GM10248 (cell line): ENCODE measurements at regions not wholly inside any gene's neighbourhood (a gene's known extent, or its start where the extent isn't known, plus 50 kb on each side); places are given as distances from the start of the nearest gene placed in this dataset.

Experiments
- CTCF ChIA-PET: fragments of 300-600 bp; sonication (Branson Sonifier 250); formaldehyde crosslinking; extraction: SDS; loops from one replicate; lab custom pipeline; 2021; ENCODE audit warnings: antibody characterized with exemption; lab: Yijun Ruan, JAX
- POLR2A ChIA-PET: fragments of 350-650 bp; sonication (Branson Sonifier 250); formaldehyde crosslinking; extraction: SDS; loops from one replicate; lab custom pipeline; 2020; ENCODE audit warnings: antibody characterized with exemption; lab: Yijun Ruan, JAX
- DNase-seq: peaks from one replicate; pipeline ENCODE4 v3.0.0; 2012; ENCODE audit errors: extremely low spot score
- TF ChIP-seq, protein P1 (sequence below): IDR thresholded peaks from 2 replicates; pipeline ENCODE4 v1.5.1; 2012; ENCODE audit warnings: mild to moderate bottlenecking, low read depth; ENCODE audit errors: extremely low read depth, missing control alignments, control extremely low read depth

DNA sequence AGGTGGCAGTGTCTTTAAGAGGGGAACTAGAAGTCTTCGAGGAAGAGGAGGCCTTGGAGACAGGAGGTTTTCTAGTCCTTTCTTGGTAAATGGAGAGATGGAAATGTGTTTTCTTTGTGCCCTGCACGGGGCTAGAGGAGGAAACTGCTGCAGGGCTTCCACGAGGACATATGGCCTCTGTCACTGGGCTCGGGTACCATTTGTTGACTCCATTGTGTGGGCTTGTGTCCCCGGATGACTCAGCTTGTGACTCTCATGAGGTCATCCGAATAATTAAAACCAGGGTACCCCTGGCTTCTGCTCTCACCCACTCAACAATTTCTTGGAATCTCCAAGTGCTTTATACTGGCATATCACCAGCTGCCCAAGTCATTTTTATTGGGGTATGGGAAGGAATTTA lies 261.7 kb downstream of the KIF4B start:
- TF ChIP-seq, protein P1, sequence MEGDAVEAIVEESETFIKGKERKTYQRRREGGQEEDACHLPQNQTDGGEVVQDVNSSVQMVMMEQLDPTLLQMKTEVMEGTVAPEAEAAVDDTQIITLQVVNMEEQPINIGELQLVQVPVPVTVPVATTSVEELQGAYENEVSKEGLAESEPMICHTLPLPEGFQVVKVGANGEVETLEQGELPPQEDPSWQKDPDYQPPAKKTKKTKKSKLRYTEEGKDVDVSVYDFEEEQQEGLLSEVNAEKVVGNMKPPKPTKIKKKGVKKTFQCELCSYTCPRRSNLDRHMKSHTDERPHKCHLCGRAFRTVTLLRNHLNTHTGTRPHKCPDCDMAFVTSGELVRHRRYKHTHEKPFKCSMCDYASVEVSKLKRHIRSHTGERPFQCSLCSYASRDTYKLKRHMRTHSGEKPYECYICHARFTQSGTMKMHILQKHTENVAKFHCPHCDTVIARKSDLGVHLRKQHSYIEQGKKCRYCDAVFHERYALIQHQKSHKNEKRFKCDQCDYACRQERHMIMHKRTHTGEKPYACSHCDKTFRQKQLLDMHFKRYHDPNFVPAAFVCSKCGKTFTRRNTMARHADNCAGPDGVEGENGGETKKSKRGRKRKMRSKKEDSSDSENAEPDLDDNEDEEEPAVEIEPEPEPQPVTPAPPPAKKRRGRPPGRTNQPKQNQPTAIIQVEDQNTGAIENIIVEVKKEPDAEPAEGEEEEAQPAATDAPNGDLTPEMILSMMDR, result no peak
- DNase-seq, result no peak
- ChIA-PET POLR2A (no interaction called here), CTCF (no interaction called here)

DNA sequence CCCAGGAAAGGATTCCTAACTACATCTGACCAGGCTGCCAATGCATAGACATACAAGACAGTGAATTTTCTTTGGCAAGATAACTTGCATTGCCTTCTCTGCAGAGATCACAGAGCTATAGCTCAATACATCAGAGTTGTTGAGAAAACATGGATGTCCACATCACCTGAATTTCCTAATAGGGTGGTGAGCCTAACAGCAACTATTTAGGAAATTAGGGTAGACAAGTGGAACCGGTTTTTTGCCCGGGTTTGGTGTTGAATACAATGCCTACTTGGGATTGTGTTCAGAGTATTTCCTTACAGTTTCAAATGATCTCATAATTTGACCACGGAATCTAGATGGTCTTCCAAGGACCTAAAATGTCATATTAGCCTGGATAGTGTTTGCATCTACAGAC lies 262.7 kb downstream of the KIF4B start:
- TF ChIP-seq, protein P1, result no peak
- DNase-seq, result no peak
- ChIA-PET CTCF (no interaction called here), POLR2A (no interaction called here)

DNA sequence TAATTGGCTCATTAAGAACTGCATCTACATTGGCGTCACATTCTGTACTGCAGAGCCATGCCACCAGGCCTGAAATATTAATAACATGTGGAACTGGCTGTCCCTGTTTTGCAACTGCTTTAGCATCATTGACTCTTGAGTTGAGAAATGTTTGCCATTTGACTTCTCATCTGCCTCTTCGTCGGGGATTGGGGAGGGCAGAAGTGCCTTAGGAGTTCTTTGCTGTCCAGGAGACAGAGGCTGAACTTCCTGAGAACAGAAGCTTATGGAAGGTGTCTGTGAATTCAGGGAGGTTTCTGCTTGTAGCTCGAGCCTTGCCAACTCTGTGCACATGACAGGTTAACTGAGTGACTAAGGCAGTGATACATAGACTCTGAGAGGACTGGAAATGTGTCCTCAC lies 265.0 kb downstream of the KIF4B start:
- no peak for DNase-seq
- ChIA-PET CTCF (no interaction called here), POLR2A (no interaction called here)
- TF ChIP-seq, protein P1, result no peak

DNA sequence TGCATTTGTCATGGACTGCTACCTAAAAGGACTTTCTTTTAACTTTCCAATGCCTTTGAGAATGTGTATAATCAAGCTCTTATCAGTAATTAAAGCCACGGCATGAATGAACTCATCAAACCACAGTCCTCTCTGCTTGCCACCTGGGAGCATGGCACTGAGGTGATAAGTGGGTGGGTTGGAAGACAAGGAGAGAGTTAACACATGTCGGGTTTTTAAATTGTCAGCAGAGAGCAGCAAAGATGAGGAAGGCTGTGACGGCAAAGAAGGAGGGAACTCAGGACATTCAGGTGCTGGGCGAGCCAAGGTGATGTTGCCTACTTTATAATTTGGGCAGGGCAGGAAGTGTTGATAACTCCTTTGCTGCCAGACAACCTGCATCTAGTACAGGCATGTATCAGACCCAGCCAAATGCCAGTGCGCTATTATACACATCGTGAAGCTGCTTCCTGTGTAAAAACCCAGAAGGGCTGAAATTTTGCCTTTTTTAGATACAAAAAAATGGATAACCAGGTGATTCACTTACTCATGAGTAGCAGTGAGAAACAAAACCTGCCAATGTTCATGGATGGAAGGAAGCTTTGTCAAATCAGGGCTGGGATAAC lies 269.1 kb downstream of the KIF4B start:
- CTCF ChIA-PET, result no interaction called here
- TF ChIP-seq, protein P1, result no peak
- no peak for DNase-seq
- POLR2A ChIA-PET, result no interaction called here

DNA sequence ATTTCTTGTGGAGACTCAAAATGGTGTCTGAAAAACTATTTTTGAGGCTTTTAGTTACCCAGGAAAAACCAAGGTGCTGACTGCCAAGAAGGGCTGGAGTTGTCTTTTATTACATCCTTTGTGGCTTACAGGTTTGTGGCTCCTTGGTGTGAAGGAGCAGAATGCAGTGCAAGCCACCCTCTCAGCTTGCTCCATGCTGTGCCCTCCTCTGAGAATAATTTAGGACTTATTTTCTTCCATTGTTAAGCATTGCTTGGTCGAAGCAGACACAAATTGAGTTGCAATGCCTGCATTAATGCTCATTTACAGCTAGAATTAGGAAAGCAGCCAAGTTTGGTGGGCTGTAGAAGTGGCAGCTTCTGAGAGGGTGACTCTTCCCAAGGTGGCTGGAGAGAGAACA lies 272.2 kb downstream of the KIF4B start:
- POLR2A ChIA-PET, result no interaction called here
- CTCF ChIA-PET, result interaction anchor here (1.2 to 1.6 kb wide), 2 partner anchors 17 to 19 kb away, joined by 3 to 4 read pairs; no protein-coding TSS in a partner anchor
- TF ChIP-seq, protein P1, result no peak
- DNase-seq, result no peak

DNA sequence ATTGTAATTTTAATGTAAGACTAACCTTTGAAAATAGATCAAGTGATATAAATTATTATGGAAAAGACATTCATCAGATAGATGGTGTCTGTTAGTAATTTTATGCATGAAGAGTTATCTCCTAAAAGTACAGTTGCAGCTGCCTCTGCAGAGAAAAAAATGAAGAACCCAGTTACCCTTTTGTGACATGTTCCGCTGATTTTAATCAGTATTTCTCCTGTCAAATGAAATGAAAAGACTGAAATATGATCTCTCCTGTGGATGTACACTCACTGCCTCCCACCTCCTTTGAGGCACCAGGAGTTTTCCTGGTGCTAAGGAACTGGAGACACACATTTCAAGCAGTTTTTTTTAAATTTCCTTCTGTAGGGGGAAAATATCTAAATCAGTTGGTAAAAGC lies 277.4 kb downstream of the KIF4B start:
- CTCF ChIA-PET, result no interaction called here
- DNase-seq, result no peak
- TF ChIP-seq, protein P1, result no peak

More for the DNA sequence above, 277.4 kb downstream of the KIF4B start:
- POLR2A ChIA-PET, result interaction anchor here (0.6 kb wide), 1 partner anchor 325 kb away, joined by 5 read pairs; no protein-coding TSS in a partner anchor
